PC-3 (cell line): ENCODE measurements at regions not wholly inside any gene's neighbourhood (a gene's known extent, or its start where the extent isn't known, plus 50 kb on each side); places are given as distances from the start of the nearest gene placed in this dataset.

ENCODE experiments used
- ATAC-seq: fragments of 200-7000 bp; cut with Tn5 transposase; 2 replicates; pipeline ENCODE4 v1.9.1; 2020; ENCODE audit warnings: mild to moderate bottlenecking, moderate library complexity
- BruUV-seq: library from RNA; stranded (reverse); fragments of 400-500 nt; replicated peaks from 2 replicates; lab custom pipeline; 2021; lab: Mats Ljungman, UMichigan
- CTCF ChIA-PET: fragments of 300-600 bp; sonication (Branson Sonifier 250); formaldehyde crosslinking; loops from one replicate; lab custom pipeline; 2022; ENCODE audit warnings: antibody characterized with exemption; lab: Charles Lee
- POLR2A ChIA-PET: fragments of 300-600 bp; sonication (Branson Sonifier 250); formaldehyde crosslinking; loops from one replicate; lab custom pipeline; 2022; ENCODE audit warnings: antibody characterized with exemption; ENCODE audit not compliant: unreplicated experiment; lab: Charles Lee
- DNase-seq: peaks from one replicate; pipeline ENCODE4 v3.0.0-alpha.2; 2015
- H2AFZ ChIP-seq: fragments of 300-600 bp; sonication (generic); 2 replicates; pipeline ENCODE4 v1.6.0; 2016; ENCODE audit warnings: antibody characterized with exemption, low read length
- H3F3A ChIP-seq: fragments of 300-600 bp; sonication (generic); one replicate; pipeline ENCODE4 v1.6.0; 2017; ENCODE audit warnings: antibody characterized with exemption, low read length, control low read depth, mild to moderate bottlenecking; ENCODE audit not compliant: unreplicated experiment
- H3K27ac ChIP-seq: fragments of 300-600 bp; sonication (generic); 2 replicates; pipeline ENCODE4 v1.5.1; 2016; ENCODE audit warnings: mild to moderate bottlenecking, low read length
- H3K27me3 ChIP-seq: fragments of 300-600 bp; sonication (generic); 2 replicates; pipeline ENCODE4 v1.6.1; 2016; ENCODE audit warnings: low read length, mixed read lengths
- H3K36me3 ChIP-seq: fragments of 300-600 bp; sonication (generic); 2 replicates; pipeline ENCODE4 v1.6.1; 2016; ENCODE audit warnings: low read depth, mixed run types, low read length, mixed read lengths
- H3K4me1 ChIP-seq: fragments of 300-600 bp; sonication (generic); 2 replicates; pipeline ENCODE4 v1.5.1; 2016; ENCODE audit warnings: low read length; ENCODE audit not compliant: insufficient read depth
- H3K4me2 ChIP-seq: fragments of 300-600 bp; sonication (generic); 2 replicates; pipeline ENCODE4 v1.6.0; 2016; ENCODE audit warnings: low read length
- H3K4me3 ChIP-seq: fragments of 300-600 bp; sonication (generic); 2 replicates; pipeline ENCODE4 v1.5.1; 2016; ENCODE audit warnings: mild to moderate bottlenecking, low read length, mixed read lengths
- H3K79me2 ChIP-seq: fragments of 300-600 bp; sonication (generic); 2 replicates; pipeline ENCODE4 v1.6.1; 2017; ENCODE audit warnings: low read length, mixed read lengths
- H3K9ac ChIP-seq: fragments of 300-600 bp; sonication (generic); 2 replicates; pipeline ENCODE4 v1.6.0; 2016; ENCODE audit warnings: mild to moderate bottlenecking, low read length
- H3K9me2 ChIP-seq: fragments of 300-600 bp; sonication (generic); replicated peaks from 2 replicates; pipeline ENCODE4 v1.6.1; 2016; ENCODE audit warnings: mixed run types, low read length, mixed read lengths
- H3K9me3 ChIP-seq: fragments of 300-600 bp; sonication (generic); 2 replicates; pipeline ENCODE4 v1.6.1; 2016; ENCODE audit warnings: low read length, mixed read lengths
- H4K20me1 ChIP-seq: fragments of 300-600 bp; sonication (generic); 2 replicates; pipeline ENCODE4 v1.6.1; 2016; ENCODE audit warnings: low read length, mixed read lengths
- EZH2 ChIP-seq: fragments of 300-600 bp; sonication (generic); IDR thresholded peaks from one replicate; pipeline ENCODE4 v1.6.1; 2017; ENCODE audit warnings: antibody characterized with exemption, mild to moderate bottlenecking, low read length; ENCODE audit not compliant: unreplicated experiment
- EZH2phosphoT487 ChIP-seq: fragments of 300-600 bp; sonication (generic); IDR thresholded peaks from 2 replicates; pipeline ENCODE4 v1.6.1; 2018; ENCODE audit warnings: mild to moderate bottlenecking, antibody characterized with exemption, low read length, borderline replicate concordance
- intact Hi-C: fragments of 100-400 bp; cut with micrococcal nuclease; formaldehyde crosslinking; loops from 2 replicates; pipeline ENCODE4 v1.9.0; 2023
- TF ChIP-seq, protein P1 (sequence below): fragments of 300-600 bp; sonication (generic); conservative IDR thresholded peaks from 2 replicates; pipeline ENCODE4 v1.5.1; 2017; ENCODE audit warnings: antibody characterized with exemption, low read depth, mild to moderate bottlenecking, low read length

DNA sequence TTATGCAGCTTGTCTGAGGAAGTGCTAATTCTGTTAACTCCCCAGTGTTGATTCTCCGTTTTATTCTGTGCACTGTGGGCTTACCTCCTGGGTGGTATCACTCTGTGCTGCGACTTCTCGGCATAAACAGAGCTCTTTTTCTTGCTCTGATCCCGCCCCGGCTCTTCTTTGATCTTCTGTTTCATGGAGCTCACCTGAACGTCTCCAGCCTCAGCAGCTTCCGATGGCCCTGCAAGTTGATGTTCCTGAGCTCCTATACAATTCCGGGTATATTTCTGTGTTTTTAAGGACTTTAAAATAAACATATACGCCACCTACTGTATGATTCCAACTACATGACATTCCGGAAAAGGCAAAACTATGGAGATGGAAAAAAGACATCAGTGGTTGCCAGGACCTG, 110.8 kb downstream of the TENT4A start:
- no TSS peak for BruUV-seq

DNA sequence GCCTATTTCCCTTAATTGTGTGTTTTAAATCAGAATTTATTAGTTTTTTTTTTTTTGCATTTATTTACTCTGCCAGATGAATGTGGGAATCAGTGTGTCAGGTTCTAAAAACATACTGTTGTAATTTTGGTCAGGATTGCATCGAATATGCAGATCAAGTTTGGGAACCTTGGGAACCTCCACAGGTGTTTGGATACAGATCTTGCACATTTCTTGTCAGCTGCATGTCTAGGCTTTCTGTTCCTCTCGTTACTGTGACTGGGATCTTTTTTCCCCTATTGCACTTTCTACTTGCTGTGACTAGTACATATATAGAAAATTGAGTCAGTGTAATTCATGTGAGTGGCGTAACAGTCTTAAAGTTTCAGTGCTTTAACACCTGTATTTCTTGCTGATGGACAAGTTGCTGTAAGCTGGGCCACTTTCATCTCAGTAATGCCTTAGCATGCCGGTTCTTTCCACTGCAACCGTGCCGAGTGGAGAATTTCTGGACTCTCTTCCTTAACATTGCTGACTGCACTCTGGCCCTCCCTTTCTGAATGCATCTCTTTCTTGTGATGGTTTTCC, 112.5 kb downstream of the TENT4A start:
- no peaks in the 10 kb centered on the region for H3F3A ChIP-seq
- POLR2A ChIA-PET, result interaction anchor here (0.6 kb wide), 1 partner anchor 1403 kb away, joined by 3 read pairs; the partner anchor contains the start of gene ICE1
- H3K4me2 ChIP-seq, result no peak overlapping the region
- H3K9ac ChIP-seq, result no peak overlapping the region
- H3K27me3 ChIP-seq, result peaks cover 77% of the 10 kb centered on the region
- intact Hi-C loops, result no loop called here
- ATAC-seq, result no peak
- no peaks in the 10 kb centered on the region for H3K9me2 ChIP-seq
- CTCF ChIA-PET, result interaction anchor here (0.5 kb wide), 1 partner anchor 60 kb away, joined by 3 read pairs; no protein-coding TSS in a partner anchor
- no peaks in the 10 kb centered on the region for H4K20me1 ChIP-seq
- peaks cover 6% of the 10 kb centered on the region; the same call in 1 of the 2 replicates for H3K9me3 ChIP-seq
- H3K27ac ChIP-seq, result no peak overlapping the region
- H3K4me3 ChIP-seq, result no peak overlapping the region
- no peaks in the 10 kb centered on the region for H3K36me3 ChIP-seq
- DNase-seq, result no peak
- no peaks in the 10 kb centered on the region for H3K79me2 ChIP-seq
- BruUV-seq, result no TSS peak
- no peak overlapping the region for H2AFZ ChIP-seq
- TF ChIP-seq EZH2, result no peak
- TF ChIP-seq, protein P1, sequence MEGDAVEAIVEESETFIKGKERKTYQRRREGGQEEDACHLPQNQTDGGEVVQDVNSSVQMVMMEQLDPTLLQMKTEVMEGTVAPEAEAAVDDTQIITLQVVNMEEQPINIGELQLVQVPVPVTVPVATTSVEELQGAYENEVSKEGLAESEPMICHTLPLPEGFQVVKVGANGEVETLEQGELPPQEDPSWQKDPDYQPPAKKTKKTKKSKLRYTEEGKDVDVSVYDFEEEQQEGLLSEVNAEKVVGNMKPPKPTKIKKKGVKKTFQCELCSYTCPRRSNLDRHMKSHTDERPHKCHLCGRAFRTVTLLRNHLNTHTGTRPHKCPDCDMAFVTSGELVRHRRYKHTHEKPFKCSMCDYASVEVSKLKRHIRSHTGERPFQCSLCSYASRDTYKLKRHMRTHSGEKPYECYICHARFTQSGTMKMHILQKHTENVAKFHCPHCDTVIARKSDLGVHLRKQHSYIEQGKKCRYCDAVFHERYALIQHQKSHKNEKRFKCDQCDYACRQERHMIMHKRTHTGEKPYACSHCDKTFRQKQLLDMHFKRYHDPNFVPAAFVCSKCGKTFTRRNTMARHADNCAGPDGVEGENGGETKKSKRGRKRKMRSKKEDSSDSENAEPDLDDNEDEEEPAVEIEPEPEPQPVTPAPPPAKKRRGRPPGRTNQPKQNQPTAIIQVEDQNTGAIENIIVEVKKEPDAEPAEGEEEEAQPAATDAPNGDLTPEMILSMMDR, result no peak
- TF ChIP-seq EZH2phosphoT487, result no peak
- H3K4me1 ChIP-seq, result no peaks in the 10 kb centered on the region

More for the DNA sequence above, 110.8 kb downstream of the TENT4A start:
- Histone ChIP-seq H3F3A (no peaks in the 10 kb centered on the region), H3K4me1 (no peaks in the 10 kb centered on the region), H2AFZ (no peak overlapping the region), H3K27ac (no peak overlapping the region), H3K9ac (no peak overlapping the region), H4K20me1 (no peaks in the 10 kb centered on the region), H3K9me2 (no peaks in the 10 kb centered on the region), H3K27me3 (peaks cover 93% of the 10 kb centered on the region), H3K79me2 (no peaks in the 10 kb centered on the region), H3K4me3 (no peak overlapping the region), H3K9me3 (peaks cover 10% of the 10 kb centered on the region; the same call in 1 of the 2 replicates), H3K36me3 (no peaks in the 10 kb centered on the region), H3K4me2 (no peak overlapping the region)
- ChIA-PET CTCF (interaction anchor here (0.7 kb wide), 1 partner anchor 1909 kb away, joined by 3 read pairs; no protein-coding TSS in a partner anchor), POLR2A (interaction anchor here (0.6 kb wide), 1 partner anchor 189 kb away, joined by 4 read pairs; no protein-coding TSS in a partner anchor)
- intact Hi-C loops, result no loop called here
- DNase-seq (peak; percentile 25), ATAC-seq (no peak; the same call in 1 of the 2 replicates)
- no peak for TF ChIP-seq EZH2
- TF ChIP-seq, protein P1, result peak; percentile 43; the same call in 1 of the 2 replicates
- no peak for TF ChIP-seq EZH2phosphoT487

GRCh38 chr5:6826756-6827155, 113.5 kb downstream of the TENT4A start:
- Histone ChIP-seq H3K4me2 (no peak overlapping the region), H3F3A (no peaks in the 10 kb centered on the region), H3K27ac (no peak overlapping the region), H3K9me3 (no peaks in the 10 kb centered on the region), H3K36me3 (no peaks in the 10 kb centered on the region), H3K9ac (no peak overlapping the region), H3K4me3 (no peak overlapping the region), H3K79me2 (no peaks in the 10 kb centered on the region), H3K27me3 (peaks cover 72% of the 10 kb centered on the region), H2AFZ (no peak overlapping the region), H3K9me2 (no peaks in the 10 kb centered on the region), H3K4me1 (no peaks in the 10 kb centered on the region), H4K20me1 (no peaks in the 10 kb centered on the region)
- intact Hi-C loops, result no loop called here
- ChIA-PET POLR2A (no interaction called here), CTCF (no interaction called here)
- TF ChIP-seq EZH2phosphoT487 (no peak), EZH2 (no peak)
- TF ChIP-seq, protein P1, result no peak
- BruUV-seq, result no TSS peak
- no peak for DNase-seq
- no peak for ATAC-seq
